Liver (tissue), 3 donors: ENCODE measurements at regions not wholly inside any gene's neighbourhood (a gene's known extent, or its start where the extent isn't known, plus 50 kb on each side); places are given as distances from the start of the nearest gene placed in this dataset.
A peak's percentile ranks its signal among the peaks of the same experiment; 100 is the strongest.

Experiments
- ATF3 ChIP-seq: IDR thresholded peaks from 2 replicates; pipeline ENCODE4 v1.6.1; 2016; ENCODE audit warnings: antibody characterized with exemption
- CTCF ChIP-seq: fragments of 150-350 bp; IDR thresholded peaks from 2 replicates; pipeline ENCODE4 v1.5.1; 2017; ENCODE audit warnings: improper control_type of control experiment, low read depth, low read length; ENCODE audit not compliant: missing input control
- EGR1 ChIP-seq, 2 donors: IDR thresholded peaks; 2 replicates each; pipeline ENCODE4 v1.6.1; 2016 to 2018; ENCODE audit warnings: antibody characterized with exemption in 2 of 2, low read depth in 2 of 2
- FOXA1 ChIP-seq: IDR thresholded peaks from 2 replicates; pipeline ENCODE4 v1.6.1; 2016; ENCODE audit warnings: antibody characterized with exemption
- FOXA2 ChIP-seq: IDR thresholded peaks from 2 replicates; pipeline ENCODE4 v1.6.1; 2016; ENCODE audit warnings: antibody characterized with exemption
- MAX ChIP-seq: IDR thresholded peaks from 2 replicates; pipeline ENCODE4 v1.6.1; 2016; ENCODE audit warnings: antibody characterized with exemption
- RAD21 ChIP-seq, 2 donors: IDR thresholded peaks; 2 replicates each; pipeline ENCODE4 v1.6.1; 2016; ENCODE audit warnings: antibody characterized with exemption in 2 of 2, mild to moderate bottlenecking in 2 of 2
- RXRA ChIP-seq, 2 donors: IDR thresholded peaks; 2 replicates each; pipeline ENCODE4 v1.6.1; 2017 to 2018; ENCODE audit warnings: antibody characterized with exemption in 2 of 2, mild to moderate bottlenecking in 1 of 2
- donor health status: healthy.
- donor health status: healthy.

GRCh38 chr11:89660234-89660633 lies 49.9 kb upstream of the TRIM77 start (continued):
- TF ChIP-seq EGR1 (IDR thresholded peaks at IDR 0.05; ENCODE audit: low read depth in 2 of 2) (no peak), ATF3 (no peak), MAX (no peak), RAD21 (IDR thresholded peaks at IDR 0.05) (peak; percentile 60 to 72), FOXA2 (peak; percentile 32), FOXA1 (no peak), RXRA (IDR thresholded peaks at IDR 0.05) (peak; percentile 43 to 73), CTCF (peak; percentile 39)
